Glutamatergic neuron (in vitro differentiated cells): ENCODE measurements at regions not wholly inside any gene's neighbourhood (a gene's known extent, or its start where the extent isn't known, plus 50 kb on each side); places are given as distances from the start of the nearest gene placed in this dataset.
"Not testable (repeated sequence)": the region's sequence is repeated elsewhere in the genome, so short reads cannot be mapped to it uniquely, and the experiment has no call there.

Source experiments
- DNase-seq: peaks from one replicate; pipeline ENCODE4 v3.0.0; 2022
- H3K27ac Mint-ChIP-seq: one replicate; pipeline ENCODE4 v1.8.0; 2020; ENCODE audit warnings: mild to moderate bottlenecking, mixed read lengths, inconsistent platforms; ENCODE audit not compliant: unreplicated experiment
- H3K27me3 Mint-ChIP-seq: one replicate; pipeline ENCODE4 v1.8.0; 2020; ENCODE audit warnings: mild to moderate bottlenecking, moderate library complexity, mixed read lengths, inconsistent platforms; ENCODE audit not compliant: unreplicated experiment
- H3K36me3 Mint-ChIP-seq: one replicate; pipeline ENCODE4 v1.8.0; 2020; ENCODE audit warnings: mild to moderate bottlenecking, mixed read lengths, inconsistent platforms; ENCODE audit not compliant: unreplicated experiment
- H3K4me1 Mint-ChIP-seq: one replicate; pipeline ENCODE4 v1.8.0; 2020; ENCODE audit warnings: mild to moderate bottlenecking, low read depth, mixed read lengths, inconsistent platforms; ENCODE audit not compliant: unreplicated experiment
- H3K4me3 Mint-ChIP-seq: one replicate; pipeline ENCODE4 v1.8.0; 2020; ENCODE audit warnings: mild to moderate bottlenecking, mixed read lengths, inconsistent platforms; ENCODE audit not compliant: unreplicated experiment
- H3K9me3 Mint-ChIP-seq: one replicate; pipeline ENCODE4 v1.8.0; 2020; ENCODE audit warnings: mild to moderate bottlenecking, moderate library complexity, mixed read lengths, inconsistent platforms; ENCODE audit not compliant: unreplicated experiment
- TF ChIP-seq, protein P1 (sequence below): fragments of 200-600 bp; sonication (generic); IDR thresholded peaks from one replicate; pipeline ENCODE4 v1.5.0; 2021; ENCODE audit not compliant: partially characterized antibody, unreplicated experiment

DNA sequence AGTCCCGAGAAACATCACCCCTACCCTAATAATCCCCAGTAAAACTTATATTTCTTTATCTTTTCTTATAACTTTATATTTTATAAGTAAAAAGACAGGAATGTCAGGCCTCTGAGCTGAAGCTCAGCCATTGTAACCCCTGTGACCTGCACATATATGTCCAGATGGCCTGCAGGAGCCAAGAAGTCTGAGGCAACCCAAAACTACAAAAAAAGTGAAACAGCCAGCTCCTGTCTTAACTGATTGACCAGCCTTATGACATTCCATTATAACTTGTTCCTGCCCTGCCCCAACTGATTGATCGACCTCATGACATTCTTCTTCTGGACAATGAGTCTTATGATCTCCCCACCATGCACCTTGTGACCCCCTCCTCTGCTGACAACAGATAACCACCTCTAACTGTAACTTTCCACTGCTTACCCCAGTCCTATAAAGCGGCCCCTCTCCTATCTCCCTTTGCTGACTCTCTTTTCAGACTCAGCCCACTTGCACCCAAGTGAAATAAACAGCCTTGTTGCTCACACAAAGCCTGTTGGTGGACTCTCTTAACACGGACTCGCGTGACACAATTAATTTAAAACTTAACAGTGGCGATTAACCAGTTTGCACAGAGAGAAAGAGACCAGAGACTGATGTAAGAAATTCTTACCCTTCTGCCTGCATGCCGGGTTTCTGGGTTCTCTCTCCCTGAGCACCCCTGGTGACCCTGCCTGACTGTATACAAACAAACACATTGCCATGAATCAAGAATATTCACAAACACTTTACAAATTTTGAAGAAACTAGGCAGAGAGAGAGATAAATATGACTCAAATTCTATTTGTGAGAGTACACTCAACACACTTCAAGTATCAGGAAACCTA, 1109.2 kb upstream of the TMEM132C start:
- DNase-seq, H3K27me3 Mint-ChIP-seq, H3K36me3 Mint-ChIP-seq, H3K27ac Mint-ChIP-seq, H3K4me1 Mint-ChIP-seq, H3K4me3 Mint-ChIP-seq, H3K9me3 Mint-ChIP-seq: not testable (repeated sequence)

DNA sequence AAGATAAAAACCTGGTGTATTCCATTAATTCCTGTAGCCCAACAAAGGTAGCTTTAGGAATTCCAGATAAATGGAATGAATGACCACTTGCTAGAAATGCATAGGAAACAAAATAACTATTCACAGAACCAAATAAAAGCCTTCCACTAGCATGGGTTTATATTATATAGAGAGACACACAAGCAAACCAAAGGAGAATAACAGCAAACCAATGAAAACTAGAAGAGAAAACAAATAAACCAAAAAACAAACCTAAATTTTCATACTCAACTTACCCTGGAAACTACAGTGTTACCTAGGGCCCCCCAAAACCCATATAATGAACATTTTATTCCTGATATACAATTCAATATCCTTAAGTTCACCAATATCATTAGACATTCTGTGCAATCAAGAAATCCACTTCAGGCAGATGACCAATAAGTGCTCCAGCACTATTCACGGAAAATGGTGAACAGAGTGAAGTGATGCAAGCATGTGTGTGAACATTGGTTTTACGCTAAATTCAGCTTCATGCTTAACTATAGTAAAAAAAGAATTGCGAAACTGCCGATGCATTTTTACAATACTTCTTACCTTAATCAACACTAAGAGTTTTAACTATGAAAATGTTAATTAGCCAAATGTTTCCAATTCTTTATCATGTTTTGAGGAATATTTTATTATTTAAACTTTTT, 1108.4 kb upstream of the TMEM132C start:
- Mint-ChIP-seq H3K36me3 (peaks cover 3% of the 10 kb centered on the region), H3K27ac (no peak overlapping the region), H3K9me3 (peaks cover 2% of the 10 kb centered on the region), H3K4me3 (no peak overlapping the region), H3K4me1 (no peaks in the 10 kb centered on the region), H3K27me3 (peaks cover 3% of the 10 kb centered on the region)
- no peak for DNase-seq
- TF ChIP-seq, protein P1, sequence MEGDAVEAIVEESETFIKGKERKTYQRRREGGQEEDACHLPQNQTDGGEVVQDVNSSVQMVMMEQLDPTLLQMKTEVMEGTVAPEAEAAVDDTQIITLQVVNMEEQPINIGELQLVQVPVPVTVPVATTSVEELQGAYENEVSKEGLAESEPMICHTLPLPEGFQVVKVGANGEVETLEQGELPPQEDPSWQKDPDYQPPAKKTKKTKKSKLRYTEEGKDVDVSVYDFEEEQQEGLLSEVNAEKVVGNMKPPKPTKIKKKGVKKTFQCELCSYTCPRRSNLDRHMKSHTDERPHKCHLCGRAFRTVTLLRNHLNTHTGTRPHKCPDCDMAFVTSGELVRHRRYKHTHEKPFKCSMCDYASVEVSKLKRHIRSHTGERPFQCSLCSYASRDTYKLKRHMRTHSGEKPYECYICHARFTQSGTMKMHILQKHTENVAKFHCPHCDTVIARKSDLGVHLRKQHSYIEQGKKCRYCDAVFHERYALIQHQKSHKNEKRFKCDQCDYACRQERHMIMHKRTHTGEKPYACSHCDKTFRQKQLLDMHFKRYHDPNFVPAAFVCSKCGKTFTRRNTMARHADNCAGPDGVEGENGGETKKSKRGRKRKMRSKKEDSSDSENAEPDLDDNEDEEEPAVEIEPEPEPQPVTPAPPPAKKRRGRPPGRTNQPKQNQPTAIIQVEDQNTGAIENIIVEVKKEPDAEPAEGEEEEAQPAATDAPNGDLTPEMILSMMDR, result no peak

GRCh38 chr12:127161466-127161865, 1105.5 kb upstream of the TMEM132C start:
- Mint-ChIP-seq H3K27ac (no peak overlapping the region), H3K36me3 (peaks cover 3% of the 10 kb centered on the region), H3K27me3 (peaks cover 3% of the 10 kb centered on the region), H3K4me1 (no peaks in the 10 kb centered on the region), H3K4me3 (no peak overlapping the region), H3K9me3 (peaks cover 2% of the 10 kb centered on the region)
- TF ChIP-seq, protein P1, result no peak
- DNase-seq, result no peak

GRCh38 chr12:127162307-127162706, 1104.7 kb upstream of the TMEM132C start:
- Mint-ChIP-seq H3K9me3 (peaks cover 2% of the 10 kb centered on the region), H3K27me3 (peaks cover 3% of the 10 kb centered on the region), H3K4me3 (no peak overlapping the region), H3K4me1 (no peaks in the 10 kb centered on the region), H3K36me3 (peaks cover 3% of the 10 kb centered on the region), H3K27ac (no peak overlapping the region)
- TF ChIP-seq, protein P1, result no peak
- no peak for DNase-seq

GRCh38 chr12:127162902-127163301, 1104.1 kb upstream of the TMEM132C start:
- no peaks in the 10 kb centered on the region for H3K4me1 Mint-ChIP-seq
- DNase-seq, result no peak
- H3K9me3 Mint-ChIP-seq, result peaks cover 2% of the 10 kb centered on the region
- no peak overlapping the region for H3K27ac Mint-ChIP-seq
- TF ChIP-seq, protein P1, result no peak
- H3K27me3 Mint-ChIP-seq, result peaks cover 3% of the 10 kb centered on the region
- H3K36me3 Mint-ChIP-seq, result peaks cover 3% of the 10 kb centered on the region
- no peak overlapping the region for H3K4me3 Mint-ChIP-seq
